ENCODE measurements at regions not wholly inside any gene's neighbourhood (a gene's known extent, or its start where the extent isn't known, plus 50 kb on each side); places are given as distances from the start of the nearest gene placed in this dataset.

- TF ChIP-seq EZH2 (IDR thresholded peaks at IDR 0.05; ENCODE audit: insufficient read depth, low read length) (no peak), CTCF (IDR thresholded peaks at IDR 0.05; ENCODE audit: insufficient read depth, low read depth, low read length) (no peak)
Measured at GRCh38 chr20:33916768-33917167, 76.9 kb upstream of the RALY start.

Measured in astrocyte (in vitro differentiated cells and primary cell).